ENCODE measurements at regions not wholly inside any gene's neighbourhood (a gene's known extent, or its start where the extent isn't known, plus 50 kb on each side); places are given as distances from the start of the nearest gene placed in this dataset.

GRCh38 chr2:239640676-239641578 is 240.1 kb upstream of the HDAC4 start:
- no peaks in the 10 kb centered on the region for H3K4me1 ChIP-seq (ENCODE audit: control insufficient read depth, insufficient read depth, low read length)
- no peak overlapping the region for H3K9ac ChIP-seq (ENCODE audit: low read length)
- no peaks in the 10 kb centered on the region for H3K36me3 ChIP-seq (ENCODE audit: control insufficient read depth, insufficient read depth, low read length)
- peaks cover 3% of the 10 kb centered on the region for H3K27me3 ChIP-seq (ENCODE audit: control insufficient read depth, insufficient read depth, low read length)
- no peak overlapping the region for H3K4me3 ChIP-seq (ENCODE audit: low read length)
- no peaks in the 10 kb centered on the region for H3K9me3 ChIP-seq (ENCODE audit: control insufficient read depth, low read length)

- Histone ChIP-seq H3K27me3 (ENCODE audit: control insufficient read depth, insufficient read depth, low read length) (peaks cover 3% of the 10 kb centered on the region), H3K9me3 (ENCODE audit: control insufficient read depth, low read length) (no peaks in the 10 kb centered on the region), H3K4me3 (ENCODE audit: low read length) (no peak overlapping the region), H3K9ac (ENCODE audit: low read length) (no peak overlapping the region), H3K4me1 (ENCODE audit: control insufficient read depth, insufficient read depth, low read length) (no peaks in the 10 kb centered on the region), H3K36me3 (ENCODE audit: control insufficient read depth, insufficient read depth, low read length) (no peaks in the 10 kb centered on the region)
Observed at GRCh38 chr2:239640210-239640609, 239.4 kb upstream of the HDAC4 start.

DNA sequence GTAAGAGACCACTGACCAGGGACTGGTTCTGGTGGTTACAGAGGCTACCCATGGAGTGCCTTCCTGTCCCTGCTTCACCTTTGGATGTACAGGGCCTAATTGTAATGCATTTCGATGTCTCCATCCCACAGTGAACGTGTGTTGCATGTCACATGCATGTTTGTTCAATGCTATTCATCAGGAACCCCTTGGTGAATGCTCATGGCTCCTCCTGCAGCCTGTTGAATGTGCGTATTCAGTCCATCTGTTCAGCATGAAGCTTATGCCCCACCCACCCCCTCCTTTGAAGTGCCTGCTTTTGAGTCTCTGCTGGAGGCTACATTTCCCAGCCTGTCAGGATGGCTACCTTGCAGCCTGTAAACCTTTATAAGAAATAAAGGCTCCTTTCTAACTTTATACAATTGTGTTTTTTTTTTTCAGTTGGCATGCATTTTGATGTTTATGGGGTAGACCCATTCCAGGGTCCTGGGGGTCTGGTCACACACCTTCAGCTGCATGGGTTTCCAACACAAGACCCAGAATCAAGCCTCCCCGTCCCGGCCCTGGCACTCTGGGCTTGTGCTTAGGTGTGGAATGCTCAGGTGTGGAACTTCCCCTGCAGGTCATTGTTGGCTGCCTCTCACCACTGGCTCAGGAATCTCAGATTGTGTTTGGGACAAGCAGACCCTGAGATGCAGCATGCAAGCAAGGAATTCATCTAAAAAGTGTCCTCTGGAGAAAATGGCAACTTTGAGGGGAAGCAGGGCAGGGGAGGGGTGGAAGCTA is 238.8 kb upstream of the HDAC4 start:
- H3K4me3 ChIP-seq (ENCODE audit: low read length) = no peak overlapping the region
- peaks cover 3% of the 10 kb centered on the region for H3K27me3 ChIP-seq (ENCODE audit: control insufficient read depth, insufficient read depth, low read length)
- H3K9me3 ChIP-seq (ENCODE audit: control insufficient read depth, low read length) = no peaks in the 10 kb centered on the region
- H3K36me3 ChIP-seq (ENCODE audit: control insufficient read depth, insufficient read depth, low read length) = no peaks in the 10 kb centered on the region
- H3K4me1 ChIP-seq (ENCODE audit: control insufficient read depth, insufficient read depth, low read length) = no peaks in the 10 kb centered on the region
- H3K9ac ChIP-seq (ENCODE audit: low read length) = no peak overlapping the region

GRCh38 chr2:239638376-239638775 is 237.6 kb upstream of the HDAC4 start:
- no peak overlapping the region for H3K4me3 ChIP-seq (ENCODE audit: low read length)
- H3K36me3 ChIP-seq (ENCODE audit: control insufficient read depth, insufficient read depth, low read length) = no peaks in the 10 kb centered on the region
- no peaks in the 10 kb centered on the region for H3K9me3 ChIP-seq (ENCODE audit: control insufficient read depth, low read length)
- no peak overlapping the region for H3K9ac ChIP-seq (ENCODE audit: low read length)
- peaks cover 3% of the 10 kb centered on the region for H3K27me3 ChIP-seq (ENCODE audit: control insufficient read depth, insufficient read depth, low read length)
- H3K4me1 ChIP-seq (ENCODE audit: control insufficient read depth, insufficient read depth, low read length) = no peaks in the 10 kb centered on the region

GRCh38 chr2:239636808-239637207 is 236.0 kb upstream of the HDAC4 start:
- H3K4me3 ChIP-seq (ENCODE audit: low read length) = no peak overlapping the region
- H3K4me1 ChIP-seq (ENCODE audit: control insufficient read depth, insufficient read depth, low read length) = no peaks in the 10 kb centered on the region
- peaks cover 3% of the 10 kb centered on the region for H3K27me3 ChIP-seq (ENCODE audit: control insufficient read depth, insufficient read depth, low read length)
- H3K9ac ChIP-seq (ENCODE audit: low read length) = no peak overlapping the region
- no peaks in the 10 kb centered on the region for H3K9me3 ChIP-seq (ENCODE audit: control insufficient read depth, low read length)
- no peaks in the 10 kb centered on the region for H3K36me3 ChIP-seq (ENCODE audit: control insufficient read depth, insufficient read depth, low read length)

- Histone ChIP-seq H3K36me3 (ENCODE audit: control insufficient read depth, insufficient read depth, low read length) (no peaks in the 10 kb centered on the region), H3K9ac (ENCODE audit: low read length) (no peak overlapping the region), H3K9me3 (ENCODE audit: control insufficient read depth, low read length) (no peaks in the 10 kb centered on the region), H3K4me1 (ENCODE audit: control insufficient read depth, insufficient read depth, low read length) (no peaks in the 10 kb centered on the region), H3K4me3 (ENCODE audit: low read length) (no peak overlapping the region), H3K27me3 (ENCODE audit: control insufficient read depth, insufficient read depth, low read length) (peaks cover 3% of the 10 kb centered on the region)
Observed at GRCh38 chr2:239634769-239635168, 233.9 kb upstream of the HDAC4 start.

- H3K9ac ChIP-seq (ENCODE audit: low read length) = no peak overlapping the region
Observed at GRCh38 chr2:239630618-239631286, 229.9 kb upstream of the HDAC4 start.

DNA sequence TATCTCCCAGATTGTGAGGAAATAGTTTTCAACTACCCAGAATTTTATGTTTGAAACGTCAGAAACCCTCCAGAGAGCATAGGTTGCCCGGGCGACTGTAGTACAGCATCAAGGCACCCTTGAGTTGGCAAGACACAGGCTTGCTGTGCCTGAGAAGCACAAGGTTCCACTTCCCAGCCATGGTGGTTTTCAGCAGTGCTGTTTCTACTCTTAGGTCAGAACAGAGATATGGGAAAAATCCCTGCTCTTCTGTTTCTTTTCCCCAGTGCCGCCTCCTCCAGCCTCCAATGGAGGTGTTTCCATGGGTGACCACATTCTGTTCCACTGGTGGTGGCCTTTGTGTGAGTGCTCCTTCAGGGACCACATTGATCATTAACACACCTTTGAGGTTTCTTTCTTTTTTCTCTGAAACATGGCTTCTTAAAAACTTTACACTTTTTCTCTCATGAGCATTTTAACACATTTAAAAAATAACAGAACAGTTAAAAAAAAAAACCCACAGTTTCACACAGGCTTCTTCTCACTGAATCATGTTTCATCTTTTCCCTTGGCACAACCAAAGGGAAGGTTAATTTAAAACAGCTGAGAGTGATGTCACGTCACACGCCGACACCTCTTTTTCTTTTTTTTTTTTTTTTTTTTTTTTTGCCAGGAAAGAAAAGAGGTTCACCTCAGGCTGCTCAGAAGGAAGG is 229.3 kb upstream of the HDAC4 start:
- Histone ChIP-seq H3K9me3 (ENCODE audit: control insufficient read depth, low read length) (no peaks in the 10 kb centered on the region), H3K4me1 (ENCODE audit: control insufficient read depth, insufficient read depth, low read length) (no peaks in the 10 kb centered on the region), H3K27me3 (ENCODE audit: control insufficient read depth, insufficient read depth, low read length) (no peaks in the 10 kb centered on the region), H3K4me3 (ENCODE audit: low read length) (no peak overlapping the region), H3K9ac (ENCODE audit: low read length) (no peak overlapping the region), H3K36me3 (ENCODE audit: control insufficient read depth, insufficient read depth, low read length) (no peaks in the 10 kb centered on the region)

More at GRCh38 chr2:239630618-239631286, 229.9 kb upstream of the HDAC4 start:
- Histone ChIP-seq H3K36me3 (ENCODE audit: control insufficient read depth, insufficient read depth, low read length) (no peaks in the 10 kb centered on the region), H3K4me1 (ENCODE audit: control insufficient read depth, insufficient read depth, low read length) (no peaks in the 10 kb centered on the region), H3K27me3 (ENCODE audit: control insufficient read depth, insufficient read depth, low read length) (no peaks in the 10 kb centered on the region), H3K4me3 (ENCODE audit: low read length) (no peak overlapping the region), H3K9me3 (ENCODE audit: control insufficient read depth, low read length) (no peaks in the 10 kb centered on the region)

DNA sequence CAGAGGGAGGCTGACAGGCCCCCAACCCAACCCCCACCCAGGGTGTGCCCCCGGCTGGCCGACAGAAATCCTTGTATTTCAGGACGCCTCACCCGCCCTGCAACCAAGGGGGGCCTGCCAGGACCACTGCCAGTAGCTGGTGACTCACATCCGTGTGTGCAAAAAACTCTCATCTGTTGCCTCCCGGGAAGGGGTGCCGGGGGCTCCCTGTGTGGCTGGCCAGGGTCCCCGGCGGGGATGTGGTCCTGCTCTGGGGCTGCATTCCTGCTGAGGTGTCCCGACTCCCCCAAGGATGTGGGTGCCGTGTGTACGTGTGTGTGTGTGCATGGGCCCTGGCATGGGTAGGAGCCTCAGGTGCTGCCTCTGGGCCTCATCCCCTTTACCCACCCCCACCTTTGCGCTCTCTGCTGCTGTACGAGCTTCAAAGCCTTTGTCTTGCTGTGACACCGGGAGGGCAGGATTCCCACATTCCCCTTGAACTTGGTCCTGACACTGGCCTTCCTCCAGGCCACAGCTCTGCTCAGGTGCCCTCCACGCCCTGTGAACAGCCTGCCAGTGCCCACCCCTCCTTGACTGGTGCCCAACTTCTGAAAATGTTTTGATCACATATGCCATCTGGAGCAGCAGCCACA is 226.3 kb upstream of the HDAC4 start:
- H3K36me3 ChIP-seq (ENCODE audit: control insufficient read depth, insufficient read depth, low read length) = no peaks in the 10 kb centered on the region
- H3K9ac ChIP-seq (ENCODE audit: low read length) = no peak overlapping the region
- no peaks in the 10 kb centered on the region for H3K4me1 ChIP-seq (ENCODE audit: control insufficient read depth, insufficient read depth, low read length)
- H3K4me3 ChIP-seq (ENCODE audit: low read length) = no peak overlapping the region
- no peaks in the 10 kb centered on the region for H3K27me3 ChIP-seq (ENCODE audit: control insufficient read depth, insufficient read depth, low read length)
- H3K9me3 ChIP-seq (ENCODE audit: control insufficient read depth, low read length) = no peaks in the 10 kb centered on the region

- Histone ChIP-seq H3K36me3 (ENCODE audit: control insufficient read depth, insufficient read depth, low read length) (no peaks in the 10 kb centered on the region), H3K4me3 (ENCODE audit: low read length) (no peak overlapping the region), H3K9me3 (ENCODE audit: control insufficient read depth, low read length) (no peaks in the 10 kb centered on the region), H3K4me1 (ENCODE audit: control insufficient read depth, insufficient read depth, low read length) (no peaks in the 10 kb centered on the region), H3K27me3 (ENCODE audit: control insufficient read depth, insufficient read depth, low read length) (no peaks in the 10 kb centered on the region), H3K9ac (ENCODE audit: low read length) (no peak overlapping the region)
Observed at GRCh38 chr2:239625971-239626734, 225.3 kb upstream of the HDAC4 start.
